MG63 (cell line): ENCODE measurements at regions not wholly inside any gene's neighbourhood (a gene's known extent, or its start where the extent isn't known, plus 50 kb on each side); places are given as distances from the start of the nearest gene placed in this dataset.
A peak's percentile ranks its signal among the peaks of the same experiment; 100 is the strongest.

ENCODE experiments used
- DNase-seq: peaks from one replicate; pipeline ENCODE4 v3.0.0-alpha.2; 2020
- H3K27me3 ChIP-seq: fragments of 250-450 bp; sonication (Bioruptor Pico); 2 replicates; pipeline ENCODE4 v1.5.1; 2020; ENCODE audit warnings: mild to moderate bottlenecking, moderate library complexity
- H3K36me3 ChIP-seq: fragments of 250-450 bp; sonication (Bioruptor Pico); 2 replicates; pipeline ENCODE4 v1.5.1; 2020; ENCODE audit warnings: mild to moderate bottlenecking, moderate library complexity
- H3K4me3 ChIP-seq: fragments of 250-450 bp; sonication (Bioruptor Pico); 2 replicates; pipeline ENCODE4 v1.5.1; 2020; ENCODE audit warnings: mild to moderate bottlenecking, moderate library complexity
- H3K9me3 ChIP-seq: fragments of 250-450 bp; sonication (Bioruptor Pico); 2 replicates; pipeline ENCODE4 v1.5.1; 2020; ENCODE audit warnings: mild to moderate bottlenecking, moderate library complexity

- H3K27me3 ChIP-seq: no peaks in the 10 kb centered on the region
- DNase-seq: no peak
- no peaks in the 10 kb centered on the region for H3K36me3 ChIP-seq
- no peaks in the 10 kb centered on the region for H3K9me3 ChIP-seq
- no peak overlapping the region for H3K4me3 ChIP-seq
These were observed 179.2 kb downstream of the TTC32 start for GRCh38 chr2:19722531-19722971.

GRCh38 chr2:19720306-19720705 is 181.5 kb downstream of the TTC32 start:
- no peaks in the 10 kb centered on the region for H3K36me3 ChIP-seq
- H3K4me3 ChIP-seq: no peak overlapping the region
- H3K9me3 ChIP-seq: no peaks in the 10 kb centered on the region
- no peaks in the 10 kb centered on the region for H3K27me3 ChIP-seq
- DNase-seq: no peak

DNA sequence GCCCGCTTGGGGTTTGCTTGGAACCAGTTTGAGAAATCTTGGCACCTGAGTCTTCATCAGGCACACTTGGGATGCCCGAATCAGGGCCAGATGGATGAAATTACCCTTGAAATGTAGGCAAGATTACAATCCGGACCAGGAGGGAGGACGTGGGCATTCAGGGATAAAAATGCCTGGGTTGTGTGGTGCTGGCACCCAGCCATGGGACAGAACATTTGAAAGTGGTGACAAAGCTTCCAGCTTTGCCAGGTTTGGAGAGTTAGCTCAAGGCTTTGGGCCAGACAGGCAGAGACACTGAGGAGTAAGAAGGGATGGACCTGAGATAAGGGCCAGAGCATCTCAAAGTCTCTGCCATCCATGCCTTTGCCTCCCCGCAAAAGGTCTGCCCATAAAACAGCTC is 182.2 kb downstream of the TTC32 start:
- no peak overlapping the region for H3K4me3 ChIP-seq
- peak; percentile 7 for DNase-seq
- H3K27me3 ChIP-seq: no peaks in the 10 kb centered on the region
- no peaks in the 10 kb centered on the region for H3K9me3 ChIP-seq
- no peaks in the 10 kb centered on the region for H3K36me3 ChIP-seq

- H3K36me3 ChIP-seq: no peaks in the 10 kb centered on the region
- no peaks in the 10 kb centered on the region for H3K27me3 ChIP-seq
- no peaks in the 10 kb centered on the region; the same call in 1 of the 2 replicates for H3K9me3 ChIP-seq
- peak; percentile 13 for DNase-seq
- H3K4me3 ChIP-seq: no peak overlapping the region
These were observed 184.3 kb downstream of the TTC32 start for GRCh38 chr2:19717446-19717845.

DNA sequence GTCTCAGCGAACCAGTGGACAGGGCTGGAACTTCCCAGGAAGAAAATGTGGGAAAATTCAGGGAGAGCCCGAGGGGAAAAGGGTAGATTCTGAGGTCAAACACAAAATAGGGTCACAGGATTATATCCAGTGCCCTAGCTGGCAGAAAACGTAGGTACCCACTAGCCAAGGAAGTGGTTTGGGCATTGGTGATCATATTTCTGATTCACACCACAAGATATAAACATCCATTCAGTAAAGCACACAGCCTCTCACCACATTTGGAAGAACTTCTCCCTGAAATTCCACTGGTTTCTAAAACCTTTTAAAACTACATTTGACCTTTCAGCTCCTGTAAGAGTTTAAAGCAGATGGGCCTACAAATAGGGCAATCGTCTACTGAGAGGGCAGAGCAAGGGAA is 186.9 kb downstream of the TTC32 start:
- H3K36me3 ChIP-seq: no peaks in the 10 kb centered on the region
- H3K9me3 ChIP-seq: no peaks in the 10 kb centered on the region; the same call in 1 of the 2 replicates
- H3K27me3 ChIP-seq: no peaks in the 10 kb centered on the region
- no peak overlapping the region for H3K4me3 ChIP-seq
- peak; percentile 58 for DNase-seq

DNA sequence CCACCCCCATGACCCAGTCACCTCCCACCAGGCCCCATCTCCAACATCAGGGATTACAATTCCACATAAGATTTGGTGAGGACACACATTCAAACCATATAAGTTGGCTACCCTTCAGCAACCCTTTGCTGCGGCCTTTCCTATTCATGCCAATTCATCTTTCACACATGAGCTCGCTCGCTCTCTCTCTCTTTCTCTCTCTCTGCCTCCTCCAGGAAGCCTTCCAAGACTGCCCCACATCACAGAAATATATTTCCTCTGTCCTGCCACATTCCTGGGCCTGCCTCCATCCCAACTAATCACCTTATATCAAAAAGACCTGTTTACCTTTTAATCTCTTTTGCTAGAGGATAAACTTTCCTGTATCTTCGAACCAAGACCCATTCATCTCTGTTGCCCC is 188.9 kb downstream of the TTC32 start:
- no peak for DNase-seq
- H3K27me3 ChIP-seq: no peaks in the 10 kb centered on the region
- no peaks in the 10 kb centered on the region for H3K36me3 ChIP-seq
- H3K9me3 ChIP-seq: no peaks in the 10 kb centered on the region; the same call in 1 of the 2 replicates
- no peak overlapping the region for H3K4me3 ChIP-seq

DNA sequence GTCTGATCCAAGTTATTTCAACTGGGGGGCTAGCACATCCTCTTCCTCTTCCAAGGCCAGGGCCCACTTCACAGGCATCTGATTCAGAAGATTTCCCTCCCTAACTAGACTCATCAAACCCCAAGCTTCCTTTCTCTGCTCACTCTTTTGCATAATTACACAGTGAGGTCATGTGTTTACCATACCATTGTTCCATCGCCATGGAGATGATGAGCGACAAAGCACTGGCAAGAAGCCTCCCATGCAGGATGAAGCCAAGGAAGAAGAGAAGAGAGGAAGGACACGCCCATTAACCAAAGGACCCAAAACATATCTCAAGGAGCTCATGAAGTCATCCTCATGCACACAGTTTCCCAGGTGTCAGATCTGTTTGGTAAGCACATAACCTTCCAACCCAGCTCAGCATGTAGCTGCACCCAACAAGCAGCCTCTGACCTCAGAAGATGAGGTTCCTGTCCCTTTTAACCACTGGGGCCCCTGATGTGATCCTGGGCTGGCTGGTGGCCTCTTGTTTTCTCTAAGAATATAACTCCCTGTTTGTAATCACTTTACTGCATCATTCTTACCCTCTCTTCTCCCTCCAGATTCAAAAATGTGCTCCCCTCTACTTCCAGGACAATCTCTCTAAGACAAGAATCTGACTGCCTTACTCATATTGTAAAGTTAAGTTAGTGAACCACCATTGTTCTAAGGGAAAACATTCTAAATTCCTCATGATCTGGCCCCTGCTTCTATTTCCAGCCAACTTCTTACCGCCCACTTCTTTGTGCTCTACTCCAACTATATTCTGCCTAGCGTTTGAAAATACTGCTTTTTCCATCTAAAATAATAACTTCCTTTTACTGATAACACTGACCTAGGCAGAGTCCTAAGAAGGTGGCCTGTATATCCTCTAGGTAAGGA is 190.1 kb downstream of the TTC32 start:
- no peak overlapping the region for H3K4me3 ChIP-seq
- H3K9me3 ChIP-seq: no peaks in the 10 kb centered on the region; the same call in 1 of the 2 replicates
- no peaks in the 10 kb centered on the region for H3K27me3 ChIP-seq
- no peaks in the 10 kb centered on the region for H3K36me3 ChIP-seq
- DNase-seq: peak; percentile 87

- Histone ChIP-seq H3K36me3 (no peaks in the 10 kb centered on the region), H3K27me3 (no peaks in the 10 kb centered on the region), H3K4me3 (no peak overlapping the region), H3K9me3 (no peaks in the 10 kb centered on the region; the same call in 1 of the 2 replicates)
- no peak for DNase-seq
These were observed 191.6 kb downstream of the TTC32 start for GRCh38 chr2:19710230-19710629.

DNA sequence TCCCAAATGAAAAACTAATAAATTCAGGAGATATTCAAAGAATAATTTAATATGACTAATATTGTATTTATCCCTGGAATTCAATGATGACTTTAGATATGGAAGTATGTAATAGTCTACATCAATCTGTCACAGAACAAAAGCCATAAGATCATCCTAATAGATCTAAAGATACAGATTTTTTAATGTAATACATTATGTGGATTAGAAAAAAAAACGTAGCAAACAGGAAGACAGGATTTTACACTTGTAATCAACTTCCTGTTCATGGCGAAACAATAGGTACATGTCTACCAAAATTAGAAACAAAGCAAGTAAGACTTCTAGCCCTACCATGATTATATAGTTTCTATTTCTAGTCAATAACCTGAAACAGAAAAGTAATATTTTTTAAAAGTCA is 192.2 kb downstream of the TTC32 start:
- H3K27me3 ChIP-seq: no peaks in the 10 kb centered on the region
- no peaks in the 10 kb centered on the region for H3K36me3 ChIP-seq
- no peak overlapping the region for H3K4me3 ChIP-seq
- H3K9me3 ChIP-seq: no peaks in the 10 kb centered on the region; the same call in 1 of the 2 replicates
- DNase-seq: no peak

DNA sequence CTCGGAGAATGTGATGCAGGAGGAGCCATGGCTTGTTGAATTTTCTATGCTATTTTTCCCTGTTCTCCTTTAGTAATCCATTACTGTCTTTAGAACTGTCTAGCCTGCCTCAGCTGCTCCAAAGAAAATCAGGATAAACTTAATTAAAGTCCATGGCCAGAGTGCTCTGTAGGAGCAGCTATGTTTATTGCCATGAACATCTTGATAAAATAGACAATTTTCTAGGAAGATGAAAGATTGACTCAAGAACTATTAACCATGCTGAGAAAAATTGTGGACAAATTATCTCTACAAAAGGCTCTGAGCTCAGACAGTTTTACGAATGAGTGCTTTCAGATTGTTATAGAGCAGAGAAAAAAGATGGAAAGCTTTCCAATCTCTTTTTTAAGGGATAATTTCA is 193.0 kb downstream of the TTC32 start:
- no peak for DNase-seq
- no peaks in the 10 kb centered on the region; the same call in 1 of the 2 replicates for H3K9me3 ChIP-seq
- no peaks in the 10 kb centered on the region for H3K36me3 ChIP-seq
- H3K27me3 ChIP-seq: no peaks in the 10 kb centered on the region
- H3K4me3 ChIP-seq: no peak overlapping the region

GRCh38 chr2:19706332-19706731 is 195.5 kb downstream of the TTC32 start:
- Histone ChIP-seq H3K9me3 (no peaks in the 10 kb centered on the region), H3K36me3 (no peaks in the 10 kb centered on the region), H3K4me3 (no peak overlapping the region), H3K27me3 (no peaks in the 10 kb centered on the region)
- no peak for DNase-seq

- no peaks in the 10 kb centered on the region for H3K27me3 ChIP-seq
- H3K36me3 ChIP-seq: no peaks in the 10 kb centered on the region
- H3K9me3 ChIP-seq: no peaks in the 10 kb centered on the region
- H3K4me3 ChIP-seq: no peak overlapping the region
- DNase-seq: no peak
These were observed 199.5 kb downstream of the TTC32 start for GRCh38 chr2:19702267-19702666.

GRCh38 chr2:19700861-19701585 is 200.8 kb downstream of the TTC32 start:
- no peak for DNase-seq
- H3K36me3 ChIP-seq: no peaks in the 10 kb centered on the region
- no peaks in the 10 kb centered on the region for H3K27me3 ChIP-seq
- H3K9me3 ChIP-seq: no peaks in the 10 kb centered on the region
- no peak overlapping the region for H3K4me3 ChIP-seq

- no peak for DNase-seq
- Histone ChIP-seq H3K4me3 (no peak overlapping the region), H3K27me3 (no peaks in the 10 kb centered on the region), H3K9me3 (no peaks in the 10 kb centered on the region), H3K36me3 (no peaks in the 10 kb centered on the region)
These were observed 204.7 kb downstream of the TTC32 start for GRCh38 chr2:19697131-19697530.

GRCh38 chr2:19695706-19696105 is 206.1 kb downstream of the TTC32 start:
- Histone ChIP-seq H3K36me3 (no peaks in the 10 kb centered on the region), H3K4me3 (no peak overlapping the region), H3K27me3 (no peaks in the 10 kb centered on the region), H3K9me3 (no peaks in the 10 kb centered on the region)
- DNase-seq: no peak

- Histone ChIP-seq H3K9me3 (no peaks in the 10 kb centered on the region), H3K27me3 (no peaks in the 10 kb centered on the region), H3K4me3 (no peak overlapping the region), H3K36me3 (no peaks in the 10 kb centered on the region)
- no peak for DNase-seq
These were observed 209.9 kb downstream of the TTC32 start for GRCh38 chr2:19691892-19692291.

DNA sequence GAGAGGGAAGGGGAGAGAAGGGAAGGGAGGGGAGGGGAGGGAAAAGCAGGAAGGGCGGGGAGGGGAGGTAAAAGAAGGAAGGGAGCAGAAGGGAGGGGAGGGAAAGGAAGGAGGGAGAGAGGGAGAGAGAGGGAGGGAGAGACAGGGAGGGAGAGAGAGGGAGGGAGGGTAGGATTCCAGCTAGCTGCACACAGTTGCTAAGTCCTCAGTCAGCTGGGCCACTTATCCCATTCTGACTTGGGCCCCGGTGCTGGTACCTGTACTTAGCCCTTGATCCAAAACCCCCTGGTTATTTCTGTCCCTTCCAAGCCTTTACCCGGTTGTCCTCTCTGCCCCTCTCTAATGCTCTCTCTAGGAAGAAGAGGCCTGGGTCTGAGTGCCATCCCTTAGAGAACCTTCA is 211.4 kb downstream of the TTC32 start:
- Histone ChIP-seq H3K9me3 (no peaks in the 10 kb centered on the region), H3K4me3 (no peak overlapping the region), H3K36me3 (no peaks in the 10 kb centered on the region), H3K27me3 (no peaks in the 10 kb centered on the region)
- DNase-seq: no peak
